ENCODE measurements at regions not wholly inside any gene's neighbourhood (a gene's known extent, or its start where the extent isn't known, plus 50 kb on each side); places are given as distances from the start of the nearest gene placed in this dataset.

- peaks cover 0 to 7% (median 0%) of the 10 kb centered on the region in 7 donors for H3K27me3 ChIP-seq (replicated peaks in 1 of 7)
- H3K27ac ChIP-seq, result no peak overlapping the region
- H3K4me1 ChIP-seq, result no peaks in the 10 kb centered on the region
- intact Hi-C loops (cut with DNase I; ENCODE audit: low total_unique reads), result no loop called here
- no peak overlapping the region for H3K4me3 ChIP-seq
- WGBS, 5 donors, result 93 to 97% (median 94%) methylated on average over 7 to 8 of the region's 8 CpGs
- DNase-seq, result no peak
- no peaks in the 10 kb centered on the region for H3K9me3 ChIP-seq
- no peak for TF ChIP-seq POLR2AphosphoS5 (IDR thresholded peaks at IDR 0.05)
- no peak for TF ChIP-seq POLR2A (IDR thresholded peaks at IDR 0.05)
- no peak for TF ChIP-seq CTCF (IDR thresholded peaks at IDR 0.05 in 8 of 11, conservative IDR thresholded peaks at IDR 0.05 in 3 of 11)
- H3K36me3 ChIP-seq, result no peaks in the 10 kb centered on the region
Measured at GRCh38 chr10:4754143-4754542, 71.9 kb upstream of the AKR1E2 start.

- peaks cover 0 to 15% (median 0%) of the 10 kb centered on the region in 7 donors for H3K27me3 ChIP-seq (replicated peaks in 1 of 7)
- H3K9me3 ChIP-seq, result no peaks in the 10 kb centered on the region
- H3K27ac ChIP-seq, result no peak overlapping the region
- WGBS, 5 donors, result 84 to 96% (median 89%) methylated on average over 2 of the region's 2 CpGs
- H3K4me3 ChIP-seq, result no peak overlapping the region
- no peaks in the 10 kb centered on the region for H3K4me1 ChIP-seq
- no peaks in the 10 kb centered on the region for H3K36me3 ChIP-seq
- intact Hi-C loops (cut with DNase I; ENCODE audit: low total_unique reads), result no loop called here
- no peak for TF ChIP-seq CTCF (IDR thresholded peaks at IDR 0.05 in 8 of 11, conservative IDR thresholded peaks at IDR 0.05 in 3 of 11)
- TF ChIP-seq POLR2A (IDR thresholded peaks at IDR 0.05), result no peak
- TF ChIP-seq POLR2AphosphoS5 (IDR thresholded peaks at IDR 0.05), result no peak
- DNase-seq, result no peak
Measured at GRCh38 chr10:4751211-4751610, 74.8 kb upstream of the AKR1E2 start.

GRCh38 chr10:4749271-4749574 is 76.8 kb upstream of the AKR1E2 start:
- H3K27me3 ChIP-seq (replicated peaks in 1 of 7), result peaks cover 0 to 30% (median 0%) of the 10 kb centered on the region in 7 donors
- DNase-seq, result no peak
- intact Hi-C loops (cut with DNase I; ENCODE audit: low total_unique reads), result no loop called here
- H3K9me3 ChIP-seq, result no peaks in the 10 kb centered on the region
- H3K36me3 ChIP-seq, result no peaks in the 10 kb centered on the region
- H3K27ac ChIP-seq, result no peak overlapping the region
- TF ChIP-seq POLR2A (IDR thresholded peaks at IDR 0.05) (no peak), POLR2AphosphoS5 (IDR thresholded peaks at IDR 0.05) (no peak), CTCF (IDR thresholded peaks at IDR 0.05 in 8 of 11, conservative IDR thresholded peaks at IDR 0.05 in 3 of 11) (no peak)
- H3K4me1 ChIP-seq, result no peaks in the 10 kb centered on the region
- 76 to 92% (median 88%) methylated on average over 4 of the region's 4 CpGs for whole genome bisulfite sequencing, 5 donors
- H3K4me3 ChIP-seq, result no peak overlapping the region

GRCh38 chr10:4748491-4749270 is 77.3 kb upstream of the AKR1E2 start:
- DNase-seq, result no peak
- no peak overlapping the region for H3K27ac ChIP-seq
- TF ChIP-seq POLR2A (IDR thresholded peaks at IDR 0.05) (no peak), POLR2AphosphoS5 (IDR thresholded peaks at IDR 0.05) (no peak), CTCF (IDR thresholded peaks at IDR 0.05 in 8 of 11, conservative IDR thresholded peaks at IDR 0.05 in 3 of 11) (no peak)
- WGBS, 5 donors, result 49 to 63% (median 53%) methylated on average over 4 of the region's 4 CpGs
- intact Hi-C loops (cut with DNase I; ENCODE audit: low total_unique reads), result no loop called here
- H3K27me3 ChIP-seq (replicated peaks in 1 of 7), result peaks cover 0 to 35% (median 0%) of the 10 kb centered on the region in 7 donors
- no peaks in the 10 kb centered on the region for H3K4me1 ChIP-seq
- no peaks in the 10 kb centered on the region for H3K9me3 ChIP-seq
- H3K36me3 ChIP-seq, result no peaks in the 10 kb centered on the region
- no peak overlapping the region for H3K4me3 ChIP-seq
